Panc1 (cell line): ENCODE measurements at regions not wholly inside any gene's neighbourhood (a gene's known extent, or its start where the extent isn't known, plus 50 kb on each side); places are given as distances from the start of the nearest gene placed in this dataset.
A peak's percentile ranks its signal among the peaks of the same experiment; 100 is the strongest.

Experiments used
- CTCF ChIP-seq: fragments of 450-650 bp; IDR thresholded peaks from 2 replicates; pipeline ENCODE4 v1.5.1; 2017; ENCODE audit warnings: mild to moderate bottlenecking
- POLR2AphosphoS5 ChIP-seq: IDR thresholded peaks from 2 replicates; pipeline ENCODE4 v1.6.1; 2012; ENCODE audit warnings: mild to moderate bottlenecking, low read depth, low read length, moderate library complexity
- REST ChIP-seq, 2 experiments: IDR thresholded peaks; 2 replicates each; pipeline ENCODE4 v1.6.1; 2011 to 2012; ENCODE audit warnings: low read depth in 2 of 2, control low read depth in 1 of 2, low read length in 1 of 2, mild to moderate bottlenecking in 1 of 2, moderate library complexity in 1 of 2; ENCODE audit not compliant: insufficient read depth in 1 of 2
- SIN3A ChIP-seq: IDR thresholded peaks from 2 replicates; pipeline ENCODE4 v1.6.1; 2012; ENCODE audit warnings: low read depth, mild to moderate bottlenecking, low read length, moderate library complexity, borderline replicate concordance; ENCODE audit not compliant: insufficient read depth

- no peak for TF ChIP-seq SIN3A
- TF ChIP-seq CTCF, result peak; percentile 28; the same call in 1 of the 2 replicates
- TF ChIP-seq POLR2AphosphoS5, result no peak
- no peak for TF ChIP-seq REST (IDR thresholded peaks at IDR 0.05; ENCODE audit: insufficient read depth in 1 of 2, low read depth in 2 of 2, low read length in 1 of 2)
Observed at GRCh38 chr14:55843718-55844403, 263.9 kb downstream of the KTN1 start.
